ENCODE measurements at regions not wholly inside any gene's neighbourhood (a gene's known extent, or its start where the extent isn't known, plus 50 kb on each side); places are given as distances from the start of the nearest gene placed in this dataset.

- CTCF ChIA-PET = no interaction called here
- no peaks in the 10 kb centered on the region for H3K36me3 Mint-ChIP-seq (ENCODE audit: insufficient read depth, unreplicated experiment)
- DNase-seq = no peak
Measured at GRCh38 chr2:189302274-189302948, 122.8 kb upstream of the COL5A2 start.

GRCh38 chr2:189304360-189304759 lies 124.8 kb upstream of the COL5A2 start:
- Mint-ChIP-seq H3K9me3 (ENCODE audit: low read depth, unreplicated experiment) (peaks cover 3% of the 10 kb centered on the region), H3K4me3 (ENCODE audit: low read depth, unreplicated experiment) (no peak overlapping the region), H3K4me1 (ENCODE audit: low read depth, unreplicated experiment) (peaks cover 14% of the 10 kb centered on the region), H3K27ac (ENCODE audit: unreplicated experiment) (no peak overlapping the region), H3K27me3 (ENCODE audit: unreplicated experiment) (no peaks in the 10 kb centered on the region), H3K36me3 (ENCODE audit: insufficient read depth, unreplicated experiment) (no peaks in the 10 kb centered on the region)
- no peak for TF ChIP-seq CTCF (IDR thresholded peaks at IDR 0.05; ENCODE audit: unreplicated experiment)
- intact Hi-C loops (cut with micrococcal nuclease; ENCODE audit: unreplicated experiment) = no loop called here
- no peak for DNase-seq
- BruUV-seq (replicated peaks) = no TSS peak
- CTCF ChIA-PET = no interaction called here

More at GRCh38 chr2:189302274-189302948, 122.8 kb upstream of the COL5A2 start:
- no peak for TF ChIP-seq CTCF (IDR thresholded peaks at IDR 0.05; ENCODE audit: unreplicated experiment)
- no TSS peak for BruUV-seq (replicated peaks)
- Mint-ChIP-seq H3K9me3 (ENCODE audit: low read depth, unreplicated experiment) (peaks cover 3% of the 10 kb centered on the region), H3K4me1 (ENCODE audit: low read depth, unreplicated experiment) (peaks cover 12% of the 10 kb centered on the region), H3K4me3 (ENCODE audit: low read depth, unreplicated experiment) (no peak overlapping the region), H3K27ac (ENCODE audit: unreplicated experiment) (no peak overlapping the region), H3K27me3 (ENCODE audit: unreplicated experiment) (no peaks in the 10 kb centered on the region)
- intact Hi-C loops (cut with micrococcal nuclease; ENCODE audit: unreplicated experiment) = no loop called here

GRCh38 chr2:189305291-189305943 lies 125.9 kb upstream of the COL5A2 start:
- Mint-ChIP-seq H3K36me3 (ENCODE audit: insufficient read depth, unreplicated experiment) (no peaks in the 10 kb centered on the region), H3K4me1 (ENCODE audit: low read depth, unreplicated experiment) (peaks cover 20% of the 10 kb centered on the region), H3K4me3 (ENCODE audit: low read depth, unreplicated experiment) (no peak overlapping the region), H3K9me3 (ENCODE audit: low read depth, unreplicated experiment) (peaks cover 3% of the 10 kb centered on the region), H3K27me3 (ENCODE audit: unreplicated experiment) (no peaks in the 10 kb centered on the region), H3K27ac (ENCODE audit: unreplicated experiment) (no peak overlapping the region)
- no peak for DNase-seq
- CTCF ChIA-PET = no interaction called here
- TF ChIP-seq CTCF (IDR thresholded peaks at IDR 0.05; ENCODE audit: unreplicated experiment) = no peak
- BruUV-seq (replicated peaks) = no TSS peak
- intact Hi-C loops (cut with micrococcal nuclease; ENCODE audit: unreplicated experiment) = loop anchor here (5.0 kb wide), 1 partner anchor 102 kb away; no protein-coding TSS in a partner anchor

- H3K36me3 Mint-ChIP-seq (ENCODE audit: insufficient read depth, unreplicated experiment) = no peaks in the 10 kb centered on the region
- CTCF ChIA-PET = no interaction called here
- H3K27me3 Mint-ChIP-seq (ENCODE audit: unreplicated experiment) = no peaks in the 10 kb centered on the region
- peaks cover 3% of the 10 kb centered on the region for H3K9me3 Mint-ChIP-seq (ENCODE audit: low read depth, unreplicated experiment)
- no peak for DNase-seq
- peaks cover 20% of the 10 kb centered on the region for H3K4me1 Mint-ChIP-seq (ENCODE audit: low read depth, unreplicated experiment)
- intact Hi-C loops (cut with micrococcal nuclease; ENCODE audit: unreplicated experiment) = loop anchor here (5.0 kb wide), 1 partner anchor 101 kb away; no protein-coding TSS in a partner anchor
- TF ChIP-seq CTCF (IDR thresholded peaks at IDR 0.05; ENCODE audit: unreplicated experiment) = no peak
- BruUV-seq (replicated peaks) = no TSS peak
- no peak overlapping the region for H3K4me3 Mint-ChIP-seq (ENCODE audit: low read depth, unreplicated experiment)
- no peak overlapping the region for H3K27ac Mint-ChIP-seq (ENCODE audit: unreplicated experiment)
Measured at GRCh38 chr2:189306525-189306924, 127.0 kb upstream of the COL5A2 start.
